Right ventricle myocardium superior (tissue), 1 donor: ENCODE measurements at regions not wholly inside any gene's neighbourhood (a gene's known extent, or its start where the extent isn't known, plus 50 kb on each side); places are given as distances from the start of the nearest gene placed in this dataset.
"Not testable (repeated sequence)": the region's sequence is repeated elsewhere in the genome, so short reads cannot be mapped to it uniquely, and the experiment has no call there.

Experiments
- ATAC-seq: fragments of 200-7000 bp; cut with Tn5 transposase; one replicate; pipeline ENCODE4 v1.9.1; 2020; ENCODE audit warnings: mild to moderate bottlenecking; ENCODE audit not compliant: poor library complexity
- DNase-seq: peaks from one replicate; pipeline ENCODE4 v3.0.0-alpha.2; 2020
- intact Hi-C: fragments of 100-400 bp; cut with DNase I; formaldehyde crosslinking; loops from one replicate; pipeline ENCODE4 v1.11.2; 2022
- donor health status: DM: no; HTN: yes; CAD: no; lungs with severe emphysema.

- ATAC-seq, result no peak
- intact Hi-C loops, result no loop called here
- no peak for DNase-seq
Observed at GRCh38 chr7:119681336-119681735, 591.6 kb upstream of the KCND2 start.

DNA sequence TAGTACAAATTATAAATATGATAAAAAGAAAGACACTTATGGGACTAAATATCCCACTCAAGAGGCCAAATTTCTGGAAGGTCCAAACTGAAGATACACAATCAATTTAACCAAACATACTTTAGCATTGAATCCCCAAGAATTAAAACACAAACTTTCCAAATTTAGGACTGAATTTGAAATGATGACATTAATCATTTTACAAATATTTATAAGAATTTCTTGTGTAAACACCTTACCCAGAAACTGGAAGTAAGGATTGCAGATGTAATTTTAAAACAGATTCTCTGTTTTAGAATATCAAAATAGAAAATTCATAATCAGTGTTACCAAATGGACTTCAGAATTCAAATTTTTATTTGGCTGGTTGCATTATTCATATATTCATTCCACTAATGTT is 588.2 kb upstream of the KCND2 start:
- intact Hi-C loops, result no loop called here
- ATAC-seq, result no peak
- no peak for DNase-seq

DNA sequence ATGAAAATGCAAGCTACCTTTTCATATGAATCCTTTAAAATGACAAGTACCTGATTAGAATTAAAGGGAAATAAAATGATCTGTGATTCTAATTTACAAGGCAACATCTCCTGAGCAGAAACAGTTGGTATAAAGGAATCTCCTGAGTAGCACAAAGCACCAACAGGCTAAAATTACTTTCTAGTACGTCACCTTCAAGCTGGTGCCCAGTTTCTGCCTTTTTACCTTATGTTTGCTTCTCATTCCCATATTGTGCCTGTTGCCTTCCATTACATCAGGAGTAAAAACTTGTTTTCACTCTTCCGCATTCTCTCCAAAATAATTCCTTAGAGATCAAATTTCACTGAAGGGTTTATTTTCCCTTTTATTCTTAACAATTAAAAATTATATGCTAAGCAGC is 587.1 kb upstream of the KCND2 start:
- ATAC-seq, result no peak
- intact Hi-C loops, result no loop called here
- DNase-seq, result no peak

DNA sequence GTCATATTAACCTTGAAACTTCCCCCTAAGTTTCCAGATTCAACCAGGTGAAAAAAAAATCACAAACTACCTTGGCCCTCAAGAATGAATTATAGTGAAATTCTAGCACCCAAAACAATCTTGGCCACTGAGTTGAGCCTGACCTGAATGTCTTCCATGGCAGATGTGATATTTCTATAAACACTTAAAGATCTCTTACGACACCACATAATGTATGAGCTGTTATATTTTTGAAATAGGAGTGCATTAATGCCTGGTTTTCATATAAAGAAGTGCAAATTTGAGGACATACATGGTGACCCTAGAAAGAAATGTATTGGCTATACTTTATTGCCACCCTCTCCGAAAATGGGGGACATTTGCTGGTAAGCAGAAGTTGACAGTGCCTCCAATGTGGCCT is 584.1 kb upstream of the KCND2 start:
- ATAC-seq, result no peak
- intact Hi-C loops, result no loop called here
- no peak for DNase-seq

DNA sequence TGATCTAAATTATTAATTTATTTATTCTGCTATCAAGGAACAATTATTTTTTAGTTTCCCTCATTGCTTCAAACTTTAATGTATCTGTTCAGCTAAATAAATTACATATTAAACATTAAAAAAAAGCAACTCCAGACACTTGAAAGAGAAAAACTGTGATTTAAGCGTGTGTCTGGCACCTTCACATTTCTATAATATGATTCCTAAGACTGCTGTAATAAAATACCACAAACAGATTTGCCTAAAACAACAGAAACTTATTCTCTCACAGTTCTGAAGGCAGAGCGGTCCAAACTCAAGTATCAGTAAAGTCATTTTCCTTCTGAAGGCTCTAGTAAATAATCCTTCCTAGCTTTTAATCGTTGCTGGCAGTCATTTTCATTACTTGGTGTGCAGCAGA is 580.4 kb upstream of the KCND2 start:
- intact Hi-C loops, result no loop called here
- ATAC-seq (no peak), DNase-seq (no peak)

GRCh38 chr7:119694506-119694905 is 578.5 kb upstream of the KCND2 start:
- DNase-seq, result no peak
- no peak for ATAC-seq
- intact Hi-C loops, result no loop called here

GRCh38 chr7:119696336-119696735 is 576.6 kb upstream of the KCND2 start:
- DNase-seq, result no peak
- intact Hi-C loops, result no loop called here

DNA sequence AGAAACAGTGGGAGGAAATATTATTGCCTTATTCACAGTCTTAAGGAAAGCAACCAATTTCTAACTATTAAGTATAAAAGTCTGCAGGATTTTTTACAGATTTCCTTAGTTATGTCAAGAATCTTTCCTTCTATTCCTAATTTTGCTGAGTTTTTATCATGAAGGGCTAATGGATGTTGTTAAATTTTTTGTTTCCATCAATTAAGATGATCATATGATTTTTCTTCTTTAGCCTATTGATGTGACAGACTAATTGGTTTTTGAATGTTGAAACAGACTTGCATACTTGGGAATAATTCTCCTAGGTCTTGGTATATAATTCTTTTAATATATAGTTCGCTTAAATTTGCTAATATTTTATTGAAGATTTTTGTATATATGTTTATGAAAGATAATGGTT is 569.1 kb upstream of the KCND2 start:
- no peak for DNase-seq
- no peak for ATAC-seq

More at GRCh38 chr7:119696336-119696735, 576.6 kb upstream of the KCND2 start:
- ATAC-seq, result no peak

DNA sequence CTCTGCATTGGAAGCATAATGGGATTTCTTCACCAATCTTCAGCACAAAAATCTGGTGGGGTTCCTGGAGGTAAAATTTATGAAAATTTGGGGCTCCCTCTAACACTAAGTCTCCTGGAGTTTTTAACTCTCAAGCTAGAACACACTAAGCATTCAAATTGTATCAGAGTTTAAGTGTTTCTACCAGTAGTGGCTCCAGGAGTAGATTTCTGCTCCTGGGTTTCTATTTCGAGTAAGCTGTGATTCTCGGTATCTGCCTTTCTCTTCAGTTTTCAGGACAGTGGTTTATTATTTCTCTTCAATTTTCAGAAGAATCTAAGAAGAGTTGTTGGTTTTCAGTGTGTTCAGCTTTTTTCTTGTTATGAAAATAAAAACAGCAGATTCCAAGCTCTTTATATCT is 566.4 kb upstream of the KCND2 start:
- ATAC-seq (no peak), DNase-seq (no peak)
- intact Hi-C loops, result no loop called here

More for the DNA sequence above, 569.1 kb upstream of the KCND2 start:
- intact Hi-C loops, result no loop called here

DNA sequence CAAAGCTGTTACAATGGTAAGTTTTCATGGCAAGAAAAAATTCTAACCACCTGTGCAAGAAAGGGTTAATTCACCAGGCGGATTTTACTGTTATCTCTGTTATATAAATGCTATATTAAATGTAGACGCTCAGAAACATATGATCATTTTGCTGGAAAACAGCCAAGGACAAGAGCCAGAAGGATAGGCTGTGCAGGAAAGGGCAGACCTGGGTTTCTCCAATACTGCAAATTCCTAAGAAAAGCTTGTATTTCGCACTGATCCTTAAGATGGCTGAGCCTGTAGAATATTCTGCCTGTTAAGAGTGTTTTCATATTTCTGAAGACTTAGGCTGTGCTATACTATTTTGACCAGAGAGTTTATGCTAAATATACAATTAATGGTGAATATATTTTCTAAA is 564.1 kb upstream of the KCND2 start:
- intact Hi-C loops, result no loop called here
- ATAC-seq (no peak), DNase-seq (no peak)

DNA sequence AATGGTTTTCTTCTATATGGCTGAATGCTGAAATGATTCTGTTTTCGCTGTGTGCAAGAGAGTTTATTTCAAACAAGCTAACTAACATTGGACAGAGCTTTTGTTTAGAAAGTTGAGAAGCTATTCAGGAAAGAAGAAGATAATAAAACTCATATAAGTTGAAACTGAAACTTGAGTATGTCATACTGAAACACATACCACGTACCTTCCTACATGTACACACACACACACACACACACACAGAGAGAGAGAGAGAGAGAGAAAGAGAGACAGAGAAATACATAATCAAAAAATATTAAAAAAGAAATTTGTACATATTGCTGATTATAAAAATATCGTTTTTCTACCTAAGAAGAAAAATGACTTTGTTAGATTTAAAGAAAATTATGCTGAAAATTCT is 561.9 kb upstream of the KCND2 start:
- no peak for ATAC-seq
- intact Hi-C loops, result no loop called here
- DNase-seq, result no peak

DNA sequence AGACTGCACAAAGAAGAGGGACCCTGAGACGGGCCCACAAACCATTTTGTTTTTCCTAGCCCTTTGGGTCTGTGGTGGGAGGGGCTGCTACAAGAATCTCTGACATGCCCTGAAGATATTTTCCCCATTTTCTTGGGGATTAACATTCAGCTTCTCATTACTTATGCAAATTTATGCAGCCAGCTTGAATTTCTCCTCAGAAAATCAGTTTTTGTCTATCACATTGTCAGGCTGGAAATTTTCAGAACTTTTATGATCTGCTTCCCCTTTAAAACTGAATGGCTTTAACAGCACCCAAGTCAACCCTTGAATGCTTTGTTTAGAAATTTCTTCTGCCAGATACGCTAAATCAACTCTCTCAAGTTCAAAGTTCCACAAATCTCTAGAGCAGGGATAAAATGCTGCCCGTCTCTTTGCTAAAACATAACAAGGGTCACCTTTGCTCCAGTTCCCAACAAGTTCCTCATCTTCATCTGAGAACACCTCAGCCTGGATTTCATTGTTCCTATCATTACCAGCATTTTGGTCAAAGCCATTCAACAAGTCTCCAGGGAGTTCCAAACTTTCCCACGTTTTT is 560.0 kb upstream of the KCND2 start:
- no peak for ATAC-seq
- DNase-seq, result no peak
- intact Hi-C loops, result no loop called here

DNA sequence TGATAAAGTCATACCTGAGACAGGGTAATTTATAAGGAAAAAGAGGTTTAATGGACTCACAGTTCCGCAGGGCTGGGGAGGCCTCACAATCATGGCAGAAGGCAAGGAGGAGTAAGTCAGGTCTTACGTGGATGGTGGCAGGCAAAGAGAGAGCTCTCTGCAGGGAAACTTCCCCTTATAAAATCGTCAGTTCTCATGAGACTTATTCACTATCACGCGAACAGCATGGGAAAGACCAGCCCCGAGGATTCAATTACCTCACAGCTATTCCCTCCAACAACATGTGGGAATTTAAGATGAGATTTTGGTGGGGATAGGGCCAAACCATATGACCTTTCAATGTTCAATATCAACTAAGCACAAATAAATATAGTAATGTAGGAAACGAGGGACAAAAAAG is 559.4 kb upstream of the KCND2 start:
- DNase-seq (no peak), ATAC-seq (no peak)
- intact Hi-C loops, result no loop called here

DNA sequence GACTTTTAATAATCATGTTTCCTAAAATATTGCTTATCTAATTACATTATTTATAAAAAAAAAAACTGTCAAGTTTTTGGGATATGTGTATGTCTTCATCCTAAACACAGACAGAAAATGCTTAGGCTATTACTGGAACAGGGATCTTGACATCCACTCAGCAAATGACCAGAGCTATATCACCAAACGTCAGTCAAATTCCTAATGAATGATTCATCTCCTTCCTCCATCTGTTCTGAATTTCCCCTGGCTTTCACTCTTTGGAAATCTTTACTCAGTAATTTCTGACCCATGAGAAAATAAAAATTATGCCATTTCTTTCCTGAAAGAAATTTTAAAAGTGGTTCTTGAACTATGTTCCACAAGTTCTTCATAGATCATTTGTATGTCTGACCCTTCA is 552.4 kb upstream of the KCND2 start:
- ATAC-seq (no peak), DNase-seq (no peak)
- intact Hi-C loops, result no loop called here

DNA sequence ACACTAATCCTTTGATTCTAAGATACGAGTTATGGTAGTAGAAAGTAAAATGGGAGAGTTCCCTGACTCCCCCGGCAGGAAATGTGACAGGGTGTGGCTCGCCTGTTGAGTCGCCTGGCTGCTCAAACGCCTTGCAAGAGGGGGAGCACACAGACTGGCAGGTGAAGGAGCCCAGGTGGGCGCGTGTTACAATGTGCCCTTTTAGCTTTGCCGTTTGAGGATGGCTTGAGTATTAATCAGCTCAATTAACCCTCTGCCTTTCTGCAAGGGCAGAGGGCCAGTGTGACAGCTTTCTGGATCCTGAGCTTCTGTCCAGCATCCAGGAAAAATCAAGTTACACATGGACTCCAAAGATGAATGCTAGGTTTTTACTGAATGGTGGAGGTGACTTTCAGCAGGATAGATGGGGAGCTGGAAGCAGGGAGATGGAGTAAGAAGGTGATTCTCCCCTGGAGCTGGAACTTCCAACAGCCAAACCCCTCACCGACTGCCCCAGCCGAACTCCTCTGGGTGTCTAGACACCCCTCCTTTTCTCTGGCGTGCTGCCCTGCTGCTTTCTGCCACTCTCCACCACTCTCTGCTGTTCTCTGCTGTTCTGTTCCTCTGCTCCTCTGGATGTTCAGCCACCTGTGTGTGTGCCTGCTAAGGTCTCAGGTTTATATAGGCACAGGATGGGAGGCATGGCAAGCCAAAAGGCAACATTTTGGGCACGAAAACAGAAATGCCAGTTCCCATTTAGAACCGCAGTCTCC is 548.8 kb upstream of the KCND2 start:
- intact Hi-C loops, result no loop called here
- DNase-seq (no peak), ATAC-seq (no peak)

GRCh38 chr7:119733127-119733879 is 539.7 kb upstream of the KCND2 start:
- no peak for ATAC-seq
- DNase-seq, result no peak
- intact Hi-C loops, result no loop called here

DNA sequence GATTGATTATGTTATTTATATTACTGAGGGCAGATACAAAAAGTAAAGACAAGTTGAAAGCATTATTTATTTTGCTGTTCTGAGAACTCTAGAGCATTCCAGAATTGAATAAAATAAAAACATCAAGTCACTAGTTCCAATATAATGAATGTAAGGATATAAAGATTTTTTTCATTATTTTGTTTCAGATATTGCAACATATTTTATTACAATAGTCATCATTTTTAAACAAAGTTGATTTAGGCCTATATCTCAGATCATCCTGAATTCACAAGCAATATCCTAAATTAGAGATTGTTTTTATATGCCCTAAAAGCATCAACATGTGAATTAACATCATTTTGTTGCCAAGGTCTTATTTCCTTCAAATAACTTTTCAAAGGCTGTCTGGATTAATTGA is 535.6 kb upstream of the KCND2 start:
- ATAC-seq (no peak), DNase-seq (no peak)
- intact Hi-C loops, result no loop called here

DNA sequence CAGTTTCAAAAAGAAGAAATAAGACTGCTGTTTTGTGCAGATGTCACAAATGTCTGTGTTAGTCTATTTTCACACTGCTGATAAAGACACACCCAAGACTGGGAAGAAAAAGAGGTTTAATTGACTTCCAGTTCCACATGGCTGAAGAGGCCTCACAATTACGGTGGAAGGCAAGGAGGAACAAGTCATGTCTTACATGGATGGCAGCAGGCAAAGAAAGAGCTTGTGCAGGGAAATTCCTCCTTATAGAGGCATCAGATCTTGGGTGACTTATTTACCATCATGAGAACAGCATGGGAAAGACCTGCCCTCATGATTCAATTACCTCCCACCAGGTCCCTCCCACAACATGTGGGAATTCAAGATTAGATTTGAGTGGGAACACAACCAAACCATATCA is 527.7 kb upstream of the KCND2 start:
- ATAC-seq, intact Hi-C loops, DNase-seq: not testable (repeated sequence)

- intact Hi-C loops, result no loop called here
- ATAC-seq (no peak), DNase-seq (no peak)
Observed at GRCh38 chr7:119748251-119748860, 524.6 kb upstream of the KCND2 start.

DNA sequence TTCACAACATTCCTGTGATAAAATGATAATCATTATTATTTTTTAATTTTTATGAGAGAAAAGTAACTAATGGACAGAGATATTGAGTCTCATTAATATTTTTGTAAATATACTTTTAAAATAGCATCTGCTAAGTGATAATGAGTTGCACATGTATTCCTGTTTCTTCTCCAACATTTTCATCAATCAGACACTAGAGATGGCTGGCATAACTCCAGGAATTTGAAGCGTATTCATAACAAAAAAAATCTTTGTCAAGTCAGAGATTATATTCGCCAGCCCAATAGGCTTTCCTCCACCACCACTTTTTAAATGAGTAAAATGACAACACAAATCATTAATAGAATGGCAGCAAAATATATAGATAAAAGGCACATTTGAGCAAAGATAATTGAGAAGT is 524.0 kb upstream of the KCND2 start:
- no peak for ATAC-seq
- intact Hi-C loops, result no loop called here
- DNase-seq, result no peak
